ENCODE measurements at regions not wholly inside any gene's neighbourhood (a gene's known extent, or its start where the extent isn't known, plus 50 kb on each side); places are given as distances from the start of the nearest gene placed in this dataset.
"Not testable (repeated sequence)": the region's sequence is repeated elsewhere in the genome, so short reads cannot be mapped to it uniquely, and the experiment has no call there.

GRCh38 chr13:107617527-107617926, 597.8 kb downstream of the LIG4 start:
- H3K27ac ChIP-seq (ENCODE audit: low read length) = no peak overlapping the region
- ATAC-seq (no peak), DNase-seq (no peak)
- no peaks in the 10 kb centered on the region for H3K36me3 ChIP-seq (ENCODE audit: control insufficient read depth, insufficient read depth, low read length)
- H3K4me1 Mint-ChIP-seq = no peaks in the 10 kb centered on the region
- H3K27me3 Mint-ChIP-seq (ENCODE audit: low read depth in 2 of 2) = no peaks in the 10 kb centered on the region
- intact Hi-C loops (cut with micrococcal nuclease) = no loop called here
- H3K36me3 Mint-ChIP-seq = no peaks in the 10 kb centered on the region
- 25% methylated on average over 2 of the region's 2 CpGs for WGBS (ENCODE audit: insufficient coverage)
- H3K27ac Mint-ChIP-seq = no peak overlapping the region
- H3K4me3 Mint-ChIP-seq = no peak overlapping the region
- H3K9me3 Mint-ChIP-seq = peaks cover 3 to 10% of the 10 kb centered on the region in 2 donors
- TF ChIP-seq CTCF (IDR thresholded peaks at IDR 0.05) = no peak
- H3K27me3 ChIP-seq (ENCODE audit: control insufficient read depth, insufficient read depth, low read length) = no peaks in the 10 kb centered on the region
- H3K4me3 ChIP-seq (ENCODE audit: low read length) = no peak overlapping the region
- H3K4me1 ChIP-seq (ENCODE audit: control insufficient read depth, insufficient read depth, low read length) = no peaks in the 10 kb centered on the region
- H3K9me3 ChIP-seq (ENCODE audit: control insufficient read depth, insufficient read depth, low read length) = no peaks in the 10 kb centered on the region

- H3K27me3 Mint-ChIP-seq (ENCODE audit: low read depth in 2 of 2) = no peaks in the 10 kb centered on the region
- Histone ChIP-seq H3K4me3 (ENCODE audit: low read length) (no peak overlapping the region), H3K27me3 (ENCODE audit: control insufficient read depth, insufficient read depth, low read length) (no peaks in the 10 kb centered on the region), H3K9me3 (ENCODE audit: control insufficient read depth, insufficient read depth, low read length) (no peaks in the 10 kb centered on the region), H3K36me3 (ENCODE audit: control insufficient read depth, insufficient read depth, low read length) (no peaks in the 10 kb centered on the region), H3K27ac (ENCODE audit: low read length) (no peak overlapping the region), H3K4me1 (ENCODE audit: control insufficient read depth, insufficient read depth, low read length) (no peaks in the 10 kb centered on the region)
- 75% methylated on average over 6 of the region's 6 CpGs for WGBS (ENCODE audit: insufficient coverage)
- intact Hi-C loops (cut with micrococcal nuclease) = no loop called here
- TF ChIP-seq CTCF (IDR thresholded peaks at IDR 0.05) = no peak
- H3K9me3 Mint-ChIP-seq = peaks cover under 1 to 22% of the 10 kb centered on the region in 2 donors
- no peaks in the 10 kb centered on the region for H3K4me1 Mint-ChIP-seq
- H3K27ac Mint-ChIP-seq = no peak overlapping the region
- no peak for ATAC-seq
- no peaks in the 10 kb centered on the region for H3K36me3 Mint-ChIP-seq
- no peak overlapping the region for H3K4me3 Mint-ChIP-seq
- no peak for DNase-seq
These were observed 603.0 kb downstream of the LIG4 start for GRCh38 chr13:107612376-107612775.

GRCh38 chr13:107608736-107609135, 606.6 kb downstream of the LIG4 start:
- TF ChIP-seq CTCF (IDR thresholded peaks at IDR 0.05) = no peak
- 92% methylated on average over 9 of the region's 9 CpGs for WGBS (ENCODE audit: insufficient coverage)
- no peaks in the 10 kb centered on the region for H3K27me3 Mint-ChIP-seq (ENCODE audit: low read depth in 2 of 2)
- DNase-seq = no peak
- no peak overlapping the region for H3K4me3 ChIP-seq (ENCODE audit: low read length)
- H3K27ac Mint-ChIP-seq = no peak overlapping the region
- peaks cover 0 to 18% of the 10 kb centered on the region in 2 donors for H3K9me3 Mint-ChIP-seq
- no peaks in the 10 kb centered on the region for H3K27me3 ChIP-seq (ENCODE audit: control insufficient read depth, insufficient read depth, low read length)
- H3K36me3 Mint-ChIP-seq = no peaks in the 10 kb centered on the region
- intact Hi-C loops (cut with micrococcal nuclease) = no loop called here
- H3K9me3 ChIP-seq (ENCODE audit: control insufficient read depth, insufficient read depth, low read length) = no peaks in the 10 kb centered on the region
- H3K4me1 Mint-ChIP-seq = no peaks in the 10 kb centered on the region
- no peaks in the 10 kb centered on the region for H3K36me3 ChIP-seq (ENCODE audit: control insufficient read depth, insufficient read depth, low read length)
- no peak for ATAC-seq
- no peak overlapping the region for H3K4me3 Mint-ChIP-seq
- no peak overlapping the region for H3K27ac ChIP-seq (ENCODE audit: low read length)
- H3K4me1 ChIP-seq (ENCODE audit: control insufficient read depth, insufficient read depth, low read length) = no peaks in the 10 kb centered on the region

- Mint-ChIP-seq H3K9me3 (peaks cover 2 to 9% of the 10 kb centered on the region in 2 donors), H3K27me3 (ENCODE audit: low read depth in 2 of 2) (no peaks in the 10 kb centered on the region), H3K4me3 (no peak overlapping the region), H3K27ac (no peak overlapping the region), H3K4me1 (no peaks in the 10 kb centered on the region), H3K36me3 (no peaks in the 10 kb centered on the region)
- no peak for DNase-seq
- Histone ChIP-seq H3K4me3 (ENCODE audit: low read length) (no peak overlapping the region), H3K27ac (ENCODE audit: low read length) (no peak overlapping the region), H3K36me3 (ENCODE audit: control insufficient read depth, insufficient read depth, low read length) (no peaks in the 10 kb centered on the region), H3K9me3 (ENCODE audit: control insufficient read depth, insufficient read depth, low read length) (no peaks in the 10 kb centered on the region), H3K4me1 (ENCODE audit: control insufficient read depth, insufficient read depth, low read length) (no peaks in the 10 kb centered on the region), H3K27me3 (ENCODE audit: control insufficient read depth, insufficient read depth, low read length) (no peaks in the 10 kb centered on the region)
- ATAC-seq = no peak
- TF ChIP-seq CTCF (IDR thresholded peaks at IDR 0.05) = no peak
- intact Hi-C loops (cut with micrococcal nuclease) = no loop called here
- 82% methylated on average over 2 of the region's 4 CpGs for WGBS (ENCODE audit: insufficient coverage)
These were observed 614.4 kb downstream of the LIG4 start for GRCh38 chr13:107600971-107601370.

GRCh38 chr13:107596306-107596705, 619.0 kb downstream of the LIG4 start:
- H3K4me1 ChIP-seq (ENCODE audit: control insufficient read depth, insufficient read depth, low read length); H3K27ac Mint-ChIP-seq; ATAC-seq; H3K27me3 Mint-ChIP-seq (ENCODE audit: low read depth in 2 of 2); H3K4me3 Mint-ChIP-seq; H3K4me1 Mint-ChIP-seq; H3K27me3 ChIP-seq (ENCODE audit: control insufficient read depth, insufficient read depth, low read length); DNase-seq; H3K27ac ChIP-seq (ENCODE audit: low read length); H3K36me3 Mint-ChIP-seq; H3K4me3 ChIP-seq (ENCODE audit: low read length); H3K9me3 ChIP-seq (ENCODE audit: control insufficient read depth, insufficient read depth, low read length); H3K36me3 ChIP-seq (ENCODE audit: control insufficient read depth, insufficient read depth, low read length); intact Hi-C loops (cut with micrococcal nuclease): not testable (repeated sequence)
- peaks cover 7 to 12% of the 10 kb centered on the region in 2 donors for H3K9me3 Mint-ChIP-seq
- 94% methylated on average over 3 of the region's 5 CpGs for WGBS (ENCODE audit: insufficient coverage)

Measured in natural killer cell (primary cell).